ENCODE measurements at regions not wholly inside any gene's neighbourhood (a gene's known extent, or its start where the extent isn't known, plus 50 kb on each side); places are given as distances from the start of the nearest gene placed in this dataset.
"Not testable (repeated sequence)": the region's sequence is repeated elsewhere in the genome, so short reads cannot be mapped to it uniquely, and the experiment has no call there.

DNA sequence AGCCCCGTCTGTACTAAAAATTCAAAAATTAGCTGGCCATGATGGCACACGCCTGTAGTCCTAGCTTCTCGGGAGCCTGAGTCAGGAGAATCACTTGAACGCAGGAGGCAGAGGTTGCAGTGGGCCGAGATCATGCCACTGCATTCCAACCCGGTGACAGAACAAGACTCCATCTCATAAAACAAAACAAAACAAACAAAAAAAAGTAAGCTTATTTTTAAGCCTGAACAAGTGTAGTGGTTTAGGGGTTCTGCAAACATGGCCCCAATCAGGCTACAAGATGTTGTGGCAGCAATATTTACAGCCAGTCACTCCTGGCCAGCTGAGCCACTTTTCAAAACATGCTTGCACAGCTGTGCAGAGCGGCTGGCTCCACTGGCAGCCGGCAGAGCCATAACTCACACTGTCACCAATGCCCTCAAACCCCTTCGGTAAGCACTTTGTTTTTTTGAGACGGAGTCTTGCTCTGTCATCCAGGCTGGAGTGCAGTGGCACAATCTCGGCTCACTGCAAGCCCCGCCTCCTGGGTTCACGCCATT lies 56.2 kb upstream of the CLEC6A start:
- not testable (repeated sequence) for TF ChIP-seq POLR2A (IDR thresholded peaks at IDR 0.05)
- TF ChIP-seq, protein P1, sequence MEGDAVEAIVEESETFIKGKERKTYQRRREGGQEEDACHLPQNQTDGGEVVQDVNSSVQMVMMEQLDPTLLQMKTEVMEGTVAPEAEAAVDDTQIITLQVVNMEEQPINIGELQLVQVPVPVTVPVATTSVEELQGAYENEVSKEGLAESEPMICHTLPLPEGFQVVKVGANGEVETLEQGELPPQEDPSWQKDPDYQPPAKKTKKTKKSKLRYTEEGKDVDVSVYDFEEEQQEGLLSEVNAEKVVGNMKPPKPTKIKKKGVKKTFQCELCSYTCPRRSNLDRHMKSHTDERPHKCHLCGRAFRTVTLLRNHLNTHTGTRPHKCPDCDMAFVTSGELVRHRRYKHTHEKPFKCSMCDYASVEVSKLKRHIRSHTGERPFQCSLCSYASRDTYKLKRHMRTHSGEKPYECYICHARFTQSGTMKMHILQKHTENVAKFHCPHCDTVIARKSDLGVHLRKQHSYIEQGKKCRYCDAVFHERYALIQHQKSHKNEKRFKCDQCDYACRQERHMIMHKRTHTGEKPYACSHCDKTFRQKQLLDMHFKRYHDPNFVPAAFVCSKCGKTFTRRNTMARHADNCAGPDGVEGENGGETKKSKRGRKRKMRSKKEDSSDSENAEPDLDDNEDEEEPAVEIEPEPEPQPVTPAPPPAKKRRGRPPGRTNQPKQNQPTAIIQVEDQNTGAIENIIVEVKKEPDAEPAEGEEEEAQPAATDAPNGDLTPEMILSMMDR (IDR thresholded peaks at IDR 0.05), result not testable (repeated sequence)

All from body of pancreas (tissue), 4 donors.